WTC11 (cell line): ENCODE measurements at regions not wholly inside any gene's neighbourhood (a gene's known extent, or its start where the extent isn't known, plus 50 kb on each side); places are given as distances from the start of the nearest gene placed in this dataset.

ENCODE experiments used
- ATAC-seq: fragments of 200-7000 bp; cut with Tn5 transposase; 2 replicates; pipeline ENCODE4 v1.10.0; 2021; ENCODE audit warnings: mild to moderate bottlenecking, moderate library complexity
- CTCF ChIA-PET: fragments of 300-600 bp; sonication (Branson Sonifier 250); formaldehyde crosslinking; loops from one replicate; lab custom pipeline; 2021; ENCODE audit warnings: antibody characterized with exemption; lab: Charles Lee
- POLR2A ChIA-PET: fragments of 350-600 bp; sonication (Branson Sonifier 250); formaldehyde crosslinking; loops from one replicate; lab custom pipeline; 2021; ENCODE audit warnings: antibody characterized with exemption; lab: Charles Lee
- DNase-seq: peaks from one replicate; pipeline ENCODE4 v3.0.0; 2021; ENCODE audit warnings: low spot score
- H3K27ac Mint-ChIP-seq: 2 replicates; pipeline ENCODE4 v1.8.0; 2021; ENCODE audit warnings: mixed read lengths
- H3K27me3 Mint-ChIP-seq: 2 replicates; pipeline ENCODE4 v1.8.0; 2021; ENCODE audit warnings: low read depth, mild to moderate bottlenecking, moderate library complexity, mixed read lengths
- H3K36me3 Mint-ChIP-seq: 2 replicates; pipeline ENCODE4 v1.8.0; 2021; ENCODE audit warnings: mixed read lengths
- H3K4me1 Mint-ChIP-seq: 2 replicates; pipeline ENCODE4 v1.8.0; 2022; ENCODE audit warnings: mixed read lengths
- H3K4me3 Mint-ChIP-seq: 2 replicates; pipeline ENCODE4 v1.8.0; 2021; ENCODE audit warnings: mild to moderate bottlenecking, moderate library complexity, mixed read lengths
- H3K9me3 Mint-ChIP-seq: 2 replicates; pipeline ENCODE4 v1.8.0; 2021; ENCODE audit warnings: mixed read lengths
- AFF4 ChIP-seq: sonication (generic); formaldehyde crosslinking; IDR thresholded peaks from 2 replicates; pipeline ENCODE4 v1.8.1; 2023; ENCODE audit warnings: mild to moderate bottlenecking, missing genetic modification reagents, borderline replicate concordance
- ATF1 ChIP-seq: sonication (generic); formaldehyde crosslinking; IDR thresholded peaks from 2 replicates; pipeline ENCODE4 v1.8.1; 2023; ENCODE audit warnings: mild to moderate bottlenecking, moderate library complexity, missing genetic modification reagents
- ATF6 ChIP-seq: sonication (generic); formaldehyde crosslinking; IDR thresholded peaks from 2 replicates; pipeline ENCODE4 v1.8.1; 2023; ENCODE audit warnings: mild to moderate bottlenecking, missing genetic modification reagents
- CBFB ChIP-seq: sonication (generic); formaldehyde crosslinking; IDR thresholded peaks from 2 replicates; pipeline ENCODE4 v1.8.1; 2022; ENCODE audit warnings: mild to moderate bottlenecking, low read depth, missing genetic modification reagents
- CREM ChIP-seq: sonication (generic); formaldehyde crosslinking; IDR thresholded peaks from 2 replicates; pipeline ENCODE4 v1.8.1; 2022; ENCODE audit warnings: mild to moderate bottlenecking, missing genetic modification reagents, moderate library complexity
- ESRRA ChIP-seq: sonication (generic); formaldehyde crosslinking; IDR thresholded peaks from 2 replicates; pipeline ENCODE4 v1.8.1; 2022; ENCODE audit warnings: mild to moderate bottlenecking, missing genetic modification reagents, borderline replicate concordance
- HMGXB4 ChIP-seq: sonication (generic); formaldehyde crosslinking; IDR thresholded peaks from 2 replicates; pipeline ENCODE4 v1.8.1; 2023; ENCODE audit warnings: mild to moderate bottlenecking, moderate library complexity, missing genetic modification reagents
- NFATC4 ChIP-seq: fragments of 250-450 bp; sonication (Bioruptor Pico); IDR thresholded peaks from 2 replicates; pipeline ENCODE4 v1.9.0; 2021; ENCODE audit warnings: mild to moderate bottlenecking
- NR3C1 ChIP-seq: sonication (generic); formaldehyde crosslinking; conservative IDR thresholded peaks from 2 replicates; pipeline ENCODE4 v1.8.1; 2023; ENCODE audit warnings: low read depth, mild to moderate bottlenecking, missing genetic modification reagents
- TP53 ChIP-seq: sonication (generic); formaldehyde crosslinking; IDR thresholded peaks from 2 replicates; pipeline ENCODE4 v1.8.1; 2023; ENCODE audit warnings: mild to moderate bottlenecking, missing genetic modification reagents
- ZBTB43 ChIP-seq: sonication (generic); formaldehyde crosslinking; IDR thresholded peaks from 2 replicates; pipeline ENCODE4 v1.8.1; 2023; ENCODE audit warnings: mild to moderate bottlenecking, missing genetic modification reagents
- ZMAT4 ChIP-seq: fragments of 250-450 bp; sonication (Bioruptor Pico); IDR thresholded peaks from 2 replicates; pipeline ENCODE4 v1.9.0; 2021; ENCODE audit warnings: mild to moderate bottlenecking
- ZNF121 ChIP-seq: sonication (generic); formaldehyde crosslinking; IDR thresholded peaks from 2 replicates; pipeline ENCODE4 v1.8.0; 2023; ENCODE audit warnings: missing genetic modification reagents
- ZNF232 ChIP-seq: sonication (generic); formaldehyde crosslinking; IDR thresholded peaks from 2 replicates; pipeline ENCODE4 v1.8.0; 2022; ENCODE audit warnings: mild to moderate bottlenecking, missing genetic modification reagents
- ZNF281 ChIP-seq: sonication (generic); formaldehyde crosslinking; IDR thresholded peaks from 2 replicates; pipeline ENCODE4 v1.8.0; 2023; ENCODE audit warnings: mild to moderate bottlenecking, missing genetic modification reagents

- no peak for TF ChIP-seq ZNF121
- no peak for TF ChIP-seq AFF4 (CRISPR knock-in tag)
- no peak for TF ChIP-seq ZNF232 (CRISPR knock-in tag)
- TF ChIP-seq NR3C1 (CRISPR knock-in tag): no peak
- no peak for TF ChIP-seq TP53 (CRISPR knock-in tag)
- no peak for TF ChIP-seq CBFB (CRISPR knock-in tag)
- TF ChIP-seq CREM (CRISPR knock-in tag): no peak
- TF ChIP-seq NFATC4 (CRISPR knock-in tag): no peak
- TF ChIP-seq HMGXB4 (CRISPR knock-in tag): no peak
- no peak for TF ChIP-seq ZNF281
- no peak for TF ChIP-seq ZMAT4 (CRISPR knock-in tag)
- no peak for TF ChIP-seq ATF1
- TF ChIP-seq ZBTB43: no peak
- TF ChIP-seq ATF6 (CRISPR knock-in tag): no peak
- TF ChIP-seq ESRRA (CRISPR knock-in tag): no peak
- H3K27me3 Mint-ChIP-seq: peaks cover 4% of the 10 kb centered on the region; the same call in 1 of the 2 replicates
- CTCF ChIA-PET: no interaction called here
- ATAC-seq (peak; percentile 73), DNase-seq (peak; percentile 19)
- no peak overlapping the region for H3K27ac Mint-ChIP-seq
- H3K4me3 Mint-ChIP-seq: no peak overlapping the region
- POLR2A ChIA-PET: no interaction called here
- H3K36me3 Mint-ChIP-seq: no peaks in the 10 kb centered on the region
- H3K4me1 Mint-ChIP-seq: peaks cover 15% of the 10 kb centered on the region
- peaks cover 3% of the 10 kb centered on the region; the same call in 1 of the 2 replicates for H3K9me3 Mint-ChIP-seq
These were observed 1436.3 kb downstream of the TBC1D22A start for GRCh38 chr22:48198489-48199459.
